GM13977 (cell line): ENCODE measurements at regions not wholly inside any gene's neighbourhood (a gene's known extent, or its start where the extent isn't known, plus 50 kb on each side); places are given as distances from the start of the nearest gene placed in this dataset.

Experiments used
- DNase-seq: peaks from one replicate; pipeline ENCODE4 v3.0.0; 2012; ENCODE audit warnings: low spot score
- in situ Hi-C: fragments of 300-500 bp; cut with MboI; formaldehyde crosslinking; loops from one replicate; pipeline ENCODE4 v1.12.0; 2022; ENCODE audit warnings: low sequenced_read_pairs, low pct_unique_long_range_greater_than_20kb, mixed read lengths, inconsistent platforms; ENCODE audit not compliant: unreplicated experiment
- TF ChIP-seq, protein P1 (sequence below): IDR thresholded peaks from 2 replicates; pipeline ENCODE4 v1.5.1; 2012; ENCODE audit warnings: mild to moderate bottlenecking, control low read depth; ENCODE audit not compliant: insufficient read depth; ENCODE audit errors: extremely low read depth, missing control alignments

DNA sequence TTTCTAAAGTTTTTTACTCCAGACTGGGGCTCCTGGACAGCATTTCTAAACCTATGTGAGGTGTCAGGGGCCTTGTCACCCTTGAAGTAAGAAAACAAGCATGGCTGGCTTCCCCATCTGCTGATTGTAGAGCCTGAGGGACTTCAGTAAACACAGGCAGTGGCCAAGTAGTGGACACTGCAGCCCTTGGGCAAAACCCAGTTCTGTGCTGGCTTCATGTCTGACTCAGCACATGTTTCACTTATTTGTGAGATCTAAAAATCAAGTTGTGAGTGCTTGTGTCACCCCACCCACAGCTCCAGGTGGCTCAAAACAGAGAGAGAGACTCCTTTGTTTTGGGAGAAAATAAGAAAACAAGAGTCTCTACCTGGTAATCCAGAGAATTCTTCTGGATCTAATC lies 660.3 kb upstream of the VRK2 start:
- TF ChIP-seq, protein P1, sequence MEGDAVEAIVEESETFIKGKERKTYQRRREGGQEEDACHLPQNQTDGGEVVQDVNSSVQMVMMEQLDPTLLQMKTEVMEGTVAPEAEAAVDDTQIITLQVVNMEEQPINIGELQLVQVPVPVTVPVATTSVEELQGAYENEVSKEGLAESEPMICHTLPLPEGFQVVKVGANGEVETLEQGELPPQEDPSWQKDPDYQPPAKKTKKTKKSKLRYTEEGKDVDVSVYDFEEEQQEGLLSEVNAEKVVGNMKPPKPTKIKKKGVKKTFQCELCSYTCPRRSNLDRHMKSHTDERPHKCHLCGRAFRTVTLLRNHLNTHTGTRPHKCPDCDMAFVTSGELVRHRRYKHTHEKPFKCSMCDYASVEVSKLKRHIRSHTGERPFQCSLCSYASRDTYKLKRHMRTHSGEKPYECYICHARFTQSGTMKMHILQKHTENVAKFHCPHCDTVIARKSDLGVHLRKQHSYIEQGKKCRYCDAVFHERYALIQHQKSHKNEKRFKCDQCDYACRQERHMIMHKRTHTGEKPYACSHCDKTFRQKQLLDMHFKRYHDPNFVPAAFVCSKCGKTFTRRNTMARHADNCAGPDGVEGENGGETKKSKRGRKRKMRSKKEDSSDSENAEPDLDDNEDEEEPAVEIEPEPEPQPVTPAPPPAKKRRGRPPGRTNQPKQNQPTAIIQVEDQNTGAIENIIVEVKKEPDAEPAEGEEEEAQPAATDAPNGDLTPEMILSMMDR: no peak
- in situ Hi-C loops: no loop called here
- no peak for DNase-seq

DNA sequence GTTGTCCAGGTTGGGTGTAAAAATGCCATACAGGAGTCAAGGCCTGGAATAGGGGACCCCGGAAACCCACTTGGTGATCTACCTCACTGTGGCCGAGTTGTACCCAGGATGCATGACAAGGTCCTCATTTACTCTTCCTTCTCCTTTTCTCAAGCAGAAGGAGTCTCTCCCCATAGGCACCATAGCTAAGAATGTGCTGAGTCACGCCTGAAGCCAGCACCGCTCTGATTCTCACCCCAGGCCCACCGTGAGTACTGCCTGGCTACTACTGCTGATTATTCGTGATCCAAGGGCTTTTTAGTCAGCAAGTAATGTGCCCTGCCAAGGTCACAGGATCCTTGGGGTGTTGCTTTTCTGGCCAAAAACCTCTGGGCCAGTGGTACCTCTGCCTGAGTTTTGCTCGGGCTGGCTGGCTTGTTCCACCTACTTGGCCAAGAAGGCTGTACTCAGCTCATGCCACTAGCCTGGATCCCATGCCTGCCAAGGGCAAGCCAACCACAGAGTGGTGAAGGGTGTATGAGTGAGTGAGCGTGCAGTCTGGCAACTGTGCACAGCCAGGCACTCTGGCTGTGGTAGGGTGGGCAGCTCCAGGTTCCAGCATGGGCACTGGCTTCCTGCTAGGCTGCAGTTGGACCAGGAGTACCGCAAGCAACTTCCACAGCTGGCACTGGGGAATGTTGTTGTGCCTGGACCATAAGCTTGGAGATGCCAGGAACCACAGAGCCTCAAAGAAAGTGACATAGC lies 650.1 kb upstream of the VRK2 start:
- in situ Hi-C loops: no loop called here
- no peak for DNase-seq
- TF ChIP-seq, protein P1: no peak

DNA sequence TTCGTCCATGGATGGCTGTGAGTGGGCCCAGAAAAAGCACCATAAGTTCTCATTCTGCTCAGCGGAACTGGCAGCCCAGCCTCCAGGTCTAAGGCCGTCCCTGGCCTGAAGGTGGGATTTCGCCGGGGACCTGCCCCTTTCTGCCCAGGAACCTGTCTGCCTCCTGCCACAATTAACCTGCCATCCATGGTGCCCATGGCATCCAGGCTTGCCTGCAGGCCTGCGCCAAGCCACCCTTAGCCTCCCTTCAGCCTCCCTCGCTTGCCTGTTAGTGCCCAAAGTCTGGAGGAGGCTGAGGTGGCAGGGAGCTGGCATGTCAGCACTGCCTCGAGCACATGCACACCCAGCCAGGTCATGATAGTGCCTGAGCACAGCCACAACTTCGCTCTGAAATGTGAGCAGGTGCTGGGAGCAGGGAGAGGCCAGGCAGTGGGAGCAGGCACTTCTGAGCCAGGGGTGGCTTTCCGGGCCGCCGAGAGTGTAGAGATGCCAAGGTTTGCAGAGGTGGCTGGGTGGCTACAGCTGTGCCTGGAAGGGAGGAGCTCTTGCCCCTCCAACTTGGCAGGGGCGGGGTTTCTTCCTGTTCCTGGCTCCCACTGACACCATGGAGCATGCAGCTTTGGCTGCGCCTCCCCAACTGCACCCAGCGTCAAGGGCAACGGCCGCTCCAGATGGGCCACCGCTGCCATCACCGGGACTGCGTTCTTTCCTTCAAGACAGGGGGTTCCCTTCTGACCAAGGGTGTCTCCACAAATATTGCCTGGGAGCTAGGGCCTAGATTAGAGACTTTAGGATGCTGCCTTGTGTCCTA lies 648.9 kb upstream of the VRK2 start:
- no peak for DNase-seq
- TF ChIP-seq, protein P1: no peak
- in situ Hi-C loops: no loop called here

DNA sequence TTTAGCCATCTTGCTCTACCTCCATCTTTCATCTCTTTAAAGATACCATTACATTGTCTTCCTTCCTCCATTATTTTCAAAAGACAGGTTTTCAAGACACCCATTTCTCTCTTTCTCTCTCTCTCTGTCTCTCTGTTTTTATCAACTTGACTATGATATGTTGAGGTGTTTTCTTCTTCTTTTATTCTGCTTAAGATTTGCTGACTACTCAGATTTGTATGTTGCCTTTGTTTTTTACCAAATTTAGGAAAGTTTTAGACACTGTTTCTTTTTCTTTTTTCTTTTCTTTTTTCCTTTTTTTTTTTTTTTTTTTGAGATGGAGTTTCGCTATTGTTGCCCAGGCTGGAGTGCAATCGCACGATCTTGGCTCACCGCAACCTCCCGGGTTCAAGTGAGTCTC lies 647.5 kb upstream of the VRK2 start:
- in situ Hi-C loops: no loop called here

DNA sequence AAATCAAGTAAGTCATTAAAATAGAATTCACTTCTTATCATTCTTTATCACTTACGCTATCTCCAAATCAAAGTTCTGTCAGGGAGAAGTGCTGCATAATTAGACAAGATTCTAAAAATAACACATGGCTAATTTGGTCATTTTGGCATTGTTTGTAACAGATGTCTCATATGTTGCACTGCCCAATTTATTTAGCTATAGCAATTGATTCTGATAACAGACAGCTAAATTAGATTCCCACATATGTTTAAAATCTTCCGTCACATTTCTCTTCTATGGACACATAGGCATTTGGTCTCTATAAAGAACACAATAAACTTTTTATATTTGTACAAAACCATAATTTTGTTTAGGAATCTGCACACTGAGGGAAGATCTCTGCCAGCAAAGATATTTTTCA lies 644.5 kb upstream of the VRK2 start:
- TF ChIP-seq, protein P1: no peak
- in situ Hi-C loops: no loop called here
- DNase-seq: no peak

More for the DNA sequence above, 647.5 kb upstream of the VRK2 start:
- DNase-seq: no peak
- TF ChIP-seq, protein P1: no peak

DNA sequence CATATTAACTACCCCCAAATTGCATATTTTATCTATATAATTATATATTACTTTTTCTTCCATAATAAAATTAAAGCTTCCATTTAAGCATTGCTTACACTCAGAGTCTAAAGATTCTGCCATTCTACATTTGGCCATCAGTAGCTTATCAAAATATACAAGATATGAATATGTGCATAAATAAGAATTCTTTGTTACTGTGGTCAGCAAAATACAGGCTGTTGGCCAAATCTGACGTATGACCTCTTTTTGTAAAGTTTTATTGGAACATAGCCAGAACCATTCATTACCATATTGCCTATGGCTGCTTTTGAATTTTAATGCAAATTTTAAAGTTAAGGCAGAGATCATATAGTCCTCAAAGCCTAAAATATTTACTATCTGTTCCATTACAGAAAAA lies 643.9 kb upstream of the VRK2 start:
- in situ Hi-C loops: no loop called here
- TF ChIP-seq, protein P1: no peak
- no peak for DNase-seq
